GM18502 (cell line): ENCODE measurements at regions not wholly inside any gene's neighbourhood (a gene's known extent, or its start where the extent isn't known, plus 50 kb on each side); places are given as distances from the start of the nearest gene placed in this dataset.
"Not testable (repeated sequence)": the region's sequence is repeated elsewhere in the genome, so short reads cannot be mapped to it uniquely, and the experiment has no call there.

ENCODE experiments used
- ATAC-seq: cut with Tn5 transposase; IDR thresholded peaks from one replicate; pipeline ENCODE4 v1.9.1; 2021; ENCODE audit warnings: mild to moderate bottlenecking; ENCODE audit not compliant: unreplicated experiment, poor library complexity

GRCh38 chr6:115663681-115664080 is 397.0 kb downstream of the FRK start:
- ATAC-seq = no peak

DNA sequence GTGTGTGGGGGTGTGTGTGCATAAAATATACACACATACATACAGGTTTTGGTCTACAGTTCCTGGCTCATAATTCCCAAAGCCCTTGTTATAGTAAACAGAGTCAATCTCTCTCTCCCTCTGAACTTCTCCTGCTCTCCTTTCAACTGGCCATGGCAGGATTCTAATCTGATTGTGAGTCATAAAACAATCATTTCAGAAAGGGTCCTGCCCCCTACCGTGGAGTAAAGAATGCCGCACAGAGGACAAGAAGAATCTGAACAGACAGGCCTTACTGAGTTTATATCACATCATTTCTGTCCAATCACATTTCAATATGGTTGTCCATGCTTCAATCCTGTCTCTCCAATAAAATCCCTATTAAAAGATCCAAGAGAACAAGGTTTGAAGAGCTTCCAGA is 416.9 kb downstream of the FRK start:
- ATAC-seq = no peak

DNA sequence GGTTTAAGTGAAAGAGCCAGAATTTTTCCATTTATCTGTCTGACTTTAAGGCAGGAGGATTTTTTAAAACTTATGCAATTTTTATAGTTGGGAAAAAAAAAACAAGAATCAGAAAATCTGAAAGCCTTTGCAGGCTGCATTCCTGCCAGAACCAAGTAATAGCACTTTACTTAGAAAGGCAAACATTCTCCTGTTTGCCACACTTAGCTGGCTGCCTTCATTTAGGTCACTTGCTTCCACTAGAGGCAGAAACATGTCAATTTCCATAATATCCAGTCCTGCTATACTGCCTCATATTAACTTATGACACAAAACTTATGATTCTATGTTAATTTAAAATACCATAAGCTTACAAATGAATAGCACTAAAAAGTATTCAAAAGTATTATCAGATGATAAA is 425.8 kb downstream of the FRK start:
- no peak for ATAC-seq

- no peak for ATAC-seq
Measured at GRCh38 chr6:115634131-115634530, 426.6 kb downstream of the FRK start.

DNA sequence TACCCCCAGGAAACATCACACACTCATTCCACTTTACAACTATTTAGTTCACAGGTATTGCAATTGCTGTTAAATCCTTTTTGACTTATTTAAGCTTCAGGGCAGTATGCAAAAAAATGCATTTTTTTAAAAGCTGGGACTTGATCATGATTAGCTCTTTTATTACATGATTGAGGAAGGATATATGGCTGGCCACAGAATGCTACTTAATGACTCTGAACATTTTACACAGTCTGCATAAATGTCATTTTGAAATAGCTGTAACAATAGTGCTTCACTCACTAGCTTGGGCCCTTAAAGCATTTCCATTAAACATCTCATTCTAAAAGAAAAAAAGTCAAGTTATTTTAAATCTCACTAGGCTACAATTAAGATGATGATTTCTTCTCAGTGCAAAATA is 429.7 kb downstream of the FRK start:
- no peak for ATAC-seq

DNA sequence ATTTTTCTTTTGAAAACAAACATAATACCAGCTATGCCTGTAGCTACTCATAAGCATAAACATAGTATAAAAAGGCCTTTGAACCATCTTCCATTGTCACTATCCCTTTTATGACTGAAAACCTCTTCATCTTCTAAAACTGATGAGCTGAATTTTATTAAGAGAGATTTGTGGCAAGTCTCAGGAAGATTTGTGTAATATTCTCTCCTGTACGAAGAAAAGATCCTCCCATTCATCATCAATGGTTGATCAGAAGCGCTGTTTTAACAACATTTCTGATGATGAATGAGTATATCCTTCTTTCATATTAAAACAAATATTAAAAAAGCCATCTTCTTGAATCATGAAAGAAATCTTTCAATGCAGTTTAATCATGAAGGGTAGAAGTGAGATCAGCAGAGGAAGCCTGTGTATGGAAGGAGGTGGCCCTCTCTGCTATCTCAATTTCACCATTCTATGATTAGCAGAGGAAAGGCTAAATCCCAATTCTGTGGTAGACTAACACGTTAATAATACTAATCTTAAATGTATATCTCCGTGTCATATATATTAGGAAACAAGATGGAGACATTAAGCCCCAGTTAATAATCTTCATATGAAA is 430.2 kb downstream of the FRK start:
- ATAC-seq = no peak

- no peak for ATAC-seq
Measured at GRCh38 chr6:115629415-115629814, 431.3 kb downstream of the FRK start.

GRCh38 chr6:115618256-115618655 is 442.4 kb downstream of the FRK start:
- ATAC-seq = no peak

DNA sequence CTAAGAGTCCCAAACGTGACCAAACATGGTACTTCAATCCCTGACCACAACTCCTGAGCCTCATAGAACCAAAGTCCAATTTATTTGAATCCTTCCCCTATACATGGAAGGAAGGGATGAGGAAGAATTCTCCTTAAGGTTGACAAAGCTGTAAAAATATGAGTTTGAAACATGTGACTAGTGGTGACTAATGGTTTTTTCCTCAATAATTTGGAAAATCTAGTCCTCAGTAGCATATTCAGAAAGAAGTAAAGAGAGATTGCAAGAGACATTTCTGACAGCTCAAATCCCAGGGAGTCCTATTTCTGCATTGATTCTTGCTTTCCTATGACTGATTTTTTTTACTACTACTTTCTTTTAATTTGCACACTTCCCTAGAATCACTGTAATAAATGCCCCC is 443.7 kb downstream of the FRK start:
- ATAC-seq = no peak

DNA sequence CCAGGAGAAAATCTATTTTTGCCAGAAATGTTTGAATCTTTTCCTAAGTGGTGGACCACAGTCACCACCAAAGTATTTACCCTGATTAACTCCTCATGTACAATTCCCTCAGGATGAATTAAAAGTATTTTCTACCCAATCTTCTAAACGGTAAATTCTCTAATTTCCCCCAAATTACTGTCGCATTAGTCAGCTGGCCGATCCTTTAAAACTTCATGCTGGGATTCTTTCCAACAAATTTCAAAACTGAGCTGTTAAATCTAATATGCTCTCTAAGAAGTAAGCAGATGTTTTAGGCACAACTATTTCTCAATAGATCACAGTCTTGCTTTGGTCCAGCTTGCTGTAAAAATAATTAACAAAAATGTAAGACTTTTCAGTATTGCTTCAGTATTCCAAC is 447.2 kb downstream of the FRK start:
- ATAC-seq = no peak

DNA sequence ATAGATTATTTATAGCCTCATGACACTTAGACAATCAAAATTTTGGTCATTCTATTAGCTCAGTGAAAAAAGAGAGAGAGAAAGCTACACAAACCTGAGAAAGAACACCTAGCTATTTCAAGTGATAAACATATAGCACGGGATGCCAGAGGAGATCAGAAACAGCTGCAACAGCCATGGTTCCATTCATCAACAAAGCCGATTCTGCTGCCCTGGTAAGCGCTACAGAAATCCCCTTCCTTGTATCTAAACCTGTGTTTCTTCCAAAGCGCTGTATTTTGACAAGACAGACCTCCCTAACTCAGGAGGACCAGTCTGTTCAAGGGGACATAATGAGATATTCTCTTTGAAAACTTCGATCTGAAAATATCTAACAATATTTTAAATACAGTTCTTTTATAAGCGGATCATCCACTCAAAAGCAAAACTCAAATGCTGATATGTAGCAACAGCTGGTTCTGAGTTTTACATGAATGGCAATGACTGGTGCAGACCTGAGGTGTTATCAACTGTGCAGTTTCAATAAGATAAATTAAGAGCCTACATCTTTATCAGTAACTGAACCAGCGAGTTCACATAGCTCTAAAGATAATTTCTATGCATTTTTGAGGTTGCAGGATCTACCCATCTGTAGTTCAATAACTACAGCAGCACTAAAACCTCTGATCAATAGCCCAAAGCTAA is 447.8 kb downstream of the FRK start:
- ATAC-seq = no peak

- no peak for ATAC-seq
Measured at GRCh38 chr6:115612216-115612615, 448.5 kb downstream of the FRK start.

DNA sequence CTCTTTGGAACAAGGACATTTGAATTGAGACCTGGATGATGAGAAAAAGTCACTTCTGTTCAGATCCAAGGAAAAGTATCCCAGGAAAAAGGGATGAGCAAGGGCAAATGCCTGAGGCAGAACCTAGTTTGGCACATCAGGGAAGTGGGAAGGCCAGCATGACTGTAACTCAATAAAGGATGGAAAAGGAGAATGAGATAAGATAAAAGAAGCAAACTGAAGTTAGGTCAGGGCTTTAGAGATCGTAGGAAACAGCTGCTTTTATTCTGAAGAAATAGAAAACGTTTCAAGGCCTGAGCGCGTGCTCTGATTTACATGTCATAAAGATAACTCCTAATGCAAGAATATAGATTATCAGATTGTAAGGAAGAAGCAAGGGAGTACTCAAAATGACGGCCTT is 450.0 kb downstream of the FRK start:
- ATAC-seq = no peak

GRCh38 chr6:115609111-115609510 is 451.6 kb downstream of the FRK start:
- ATAC-seq = no peak

GRCh38 chr6:115602466-115602865 is 458.2 kb downstream of the FRK start:
- no peak for ATAC-seq

- ATAC-seq = no peak
Measured at GRCh38 chr6:115601509-115601908, 459.2 kb downstream of the FRK start.

DNA sequence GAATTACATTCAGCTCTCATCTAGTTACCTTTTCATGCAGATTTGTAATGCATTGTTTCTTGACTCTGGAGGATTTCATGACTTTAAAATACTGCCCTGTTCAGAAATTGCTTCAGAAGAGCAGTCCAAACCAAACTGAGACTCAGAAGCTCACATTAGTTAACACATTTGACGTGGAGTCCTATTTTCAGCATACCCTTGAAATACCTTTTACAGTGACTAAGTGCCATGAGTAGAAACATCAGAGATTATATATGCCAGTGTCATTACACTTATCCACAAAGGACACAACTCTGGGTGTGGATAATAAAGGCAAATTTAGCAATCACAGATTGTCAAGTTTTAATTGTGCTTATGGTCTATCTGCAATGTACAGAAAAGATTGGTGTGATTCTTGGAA is 459.6 kb downstream of the FRK start:
- no peak for ATAC-seq

DNA sequence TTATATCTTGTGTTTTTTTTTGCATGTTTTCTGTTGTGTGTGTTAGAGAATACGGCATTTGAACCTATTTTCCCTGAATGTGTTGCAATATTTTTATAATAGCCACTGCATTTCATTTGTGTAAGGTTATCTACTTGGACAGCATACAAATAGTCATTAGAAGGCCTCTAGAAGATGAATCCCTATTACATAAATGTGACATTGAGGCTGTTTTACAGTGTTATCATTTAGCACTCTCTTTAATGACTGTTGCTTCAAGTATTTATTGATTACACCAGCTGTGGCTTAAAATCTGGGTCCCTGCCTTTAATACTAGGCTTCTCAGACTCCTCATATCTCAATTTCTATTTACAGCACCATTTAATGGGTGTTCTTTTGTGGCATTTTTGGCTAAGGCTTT is 465.8 kb downstream of the FRK start:
- no peak for ATAC-seq

DNA sequence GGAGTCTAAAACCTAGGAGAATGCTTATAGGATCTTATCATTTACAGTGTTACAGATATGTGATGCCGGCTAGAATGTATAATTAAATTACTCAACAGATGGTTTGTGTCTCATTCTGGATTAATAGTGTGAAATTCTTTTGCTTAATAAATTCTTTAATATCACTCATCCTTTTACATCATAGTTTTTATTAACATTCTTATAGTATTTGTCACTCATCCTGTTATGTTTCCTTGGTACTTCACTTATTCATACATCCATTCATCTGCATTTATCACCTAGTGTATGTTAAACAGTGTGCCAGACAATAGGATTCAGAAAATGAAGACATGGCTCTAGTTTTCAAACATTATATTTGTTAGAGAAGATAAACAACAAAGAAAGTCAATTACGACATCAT is 468.7 kb downstream of the FRK start:
- no peak for ATAC-seq

- not testable (repeated sequence) for ATAC-seq
Measured at GRCh38 chr6:115589072-115589471, 471.6 kb downstream of the FRK start.

- ATAC-seq = no peak
Measured at GRCh38 chr6:115583290-115583689, 477.4 kb downstream of the FRK start.

DNA sequence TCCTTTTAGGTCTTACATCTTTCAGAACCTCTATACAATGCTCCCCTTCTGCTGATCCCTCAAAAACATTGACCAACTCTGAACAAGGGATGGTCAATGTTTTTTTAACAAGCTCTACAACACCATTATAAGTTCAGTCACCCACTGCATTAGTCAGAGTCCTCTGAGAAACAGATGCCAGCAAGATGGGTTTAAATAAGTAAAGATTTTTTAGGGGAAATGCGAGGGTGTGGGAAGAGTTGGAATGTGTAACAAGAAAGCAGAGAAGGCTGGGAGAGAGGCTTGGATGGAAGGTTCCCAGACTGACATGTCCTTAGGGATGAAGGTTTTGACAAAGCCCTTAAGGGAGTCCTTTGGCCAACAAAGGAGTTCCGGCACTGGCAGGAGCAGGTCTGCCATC is 478.3 kb downstream of the FRK start:
- ATAC-seq = no peak
